K562 (cell line): ENCODE measurements at regions not wholly inside any gene's neighbourhood (a gene's known extent, or its start where the extent isn't known, plus 50 kb on each side); places are given as distances from the start of the nearest gene placed in this dataset.

Experiments used
- ATAC-seq: fragments of 200-7000 bp; cut with Tn5 transposase; 3 replicates; pipeline ENCODE4 v1.9.1; 2020; ENCODE audit warnings: moderate library complexity
- BruUV-seq: library from RNA; stranded (reverse); fragments of 400-500 nt; replicated peaks from 2 replicates; lab custom pipeline; 2021; lab: Mats Ljungman, UMichigan
- CTCF ChIA-PET: fragments of 300-600 bp; formaldehyde crosslinking; extraction: SDS; loops from one replicate; lab custom pipeline; 2021; ENCODE audit warnings: low intra/inter-chr PET ratio; lab: Yijun Ruan, JAX
- POLR2A ChIA-PET: fragments of 300-600, 350-650 bp; sonication (Branson Sonifier 250); formaldehyde crosslinking; extraction: SDS; loops from one replicate; lab custom pipeline; 2021; ENCODE audit warnings: antibody characterized with exemption, inconsistent platforms; lab: Yijun Ruan, JAX
- DNase-seq, 4 experiments: peaks; one replicate each; pipeline versions ENCODE4 v3.0.0 to v3.0.0-alpha.2; 2011 to 2018; ENCODE audit warnings: low spot score in 3 of 4, mixed read lengths in 3 of 4; ENCODE audit errors: extremely low read depth in 1 of 4
- FAIRE-seq: peaks from 2 replicates; lab custom pipeline; 2011; peaks lifted over from hg19 to GRCh38; lab: Jason Lieb, UNC
- H2AFZ ChIP-seq: 2 replicates; pipeline ENCODE4 v1.6.0; 2011; ENCODE audit warnings: low read depth, low read length, control low read depth, inconsistent platforms
- H3K27ac ChIP-seq: fragments of 200-600 bp; 3 replicates; pipeline ENCODE4 v1.8.0; 2011; ENCODE audit warnings: low read depth, mild to moderate bottlenecking, control low read depth, inconsistent platforms, low read length, moderate library complexity, mixed read lengths; ENCODE audit errors: extremely low read depth
- H3K27me3 ChIP-seq, 2 experiments: fragments of 300-600 bp in 1 of 2; 2 replicates in 1 of 2; 3 replicates in 1 of 2; pipeline versions ENCODE4 v1.6.0 to v1.8.0; 2011; ENCODE audit warnings: inconsistent platforms in 2 of 2, low read length in 2 of 2, mild to moderate bottlenecking in 1 of 2, mixed read lengths in 1 of 2, moderate library complexity in 1 of 2; ENCODE audit not compliant: control insufficient read depth in 2 of 2, insufficient read depth in 2 of 2
- H3K36me3 ChIP-seq: fragments of 300-600 bp; 3 replicates; pipeline ENCODE4 v1.8.0; 2011; ENCODE audit warnings: mild to moderate bottlenecking, low read length, inconsistent platforms; ENCODE audit not compliant: control insufficient read depth, insufficient read depth
- H3K4me1 ChIP-seq, 2 experiments: fragments of 200-600 bp in 1 of 2; replicated peaks in 1 of 2; 2 replicates in 1 of 2; 3 replicates in 1 of 2; pipeline versions ENCODE4 v1.5.1 to v1.8.0; 2011; ENCODE audit warnings: inconsistent platforms in 2 of 2, low read length in 2 of 2, mild to moderate bottlenecking in 1 of 2, mixed read lengths in 1 of 2, moderate library complexity in 1 of 2; ENCODE audit not compliant: control insufficient read depth in 2 of 2, insufficient read depth in 2 of 2
- H3K4me2 ChIP-seq: 2 replicates; pipeline ENCODE4 v1.6.1; 2011; ENCODE audit warnings: low read length, control low read depth, inconsistent platforms, mixed read lengths; ENCODE audit not compliant: insufficient read depth
- H3K4me3 ChIP-seq: fragments of 200-600 bp; sonication (generic), shearing (Covaris generic); 2 replicates; pipeline ENCODE4 v1.5.1; 2016; ENCODE audit warnings: control low read depth, inconsistent platforms
- H3K79me2 ChIP-seq: fragments of 200-600 bp; 3 replicates; pipeline ENCODE4 v1.8.0; 2011; ENCODE audit warnings: low read length, inconsistent platforms; ENCODE audit not compliant: control insufficient read depth, insufficient read depth
- H3K9ac ChIP-seq, 2 experiments: 2 replicates each; pipeline versions ENCODE4 v1.6.0 to v1.6.1; 2011; ENCODE audit warnings: low read depth in 2 of 2, low read length in 2 of 2, control low read depth in 1 of 2, inconsistent platforms in 1 of 2, mild to moderate bottlenecking in 1 of 2, mixed read lengths in 1 of 2; ENCODE audit not compliant: insufficient read depth in 1 of 2
- H3K9me1 ChIP-seq: one replicate; pipeline ENCODE4 v1.6.0; 2011; ENCODE audit warnings: inconsistent platforms, mild to moderate bottlenecking, low read length, moderate library complexity; ENCODE audit not compliant: control insufficient read depth, insufficient read depth
- H3K9me3 ChIP-seq: replicated peaks from 2 replicates; pipeline ENCODE4 v1.5.1; 2011; ENCODE audit warnings: low read depth, low read length, inconsistent platforms; ENCODE audit not compliant: control insufficient read depth, insufficient read depth
- H4K20me1 ChIP-seq: replicated peaks from 2 replicates; pipeline ENCODE4 v1.6.1; 2011; ENCODE audit warnings: low read length, inconsistent platforms, mixed read lengths; ENCODE audit not compliant: control insufficient read depth, insufficient read depth
- KLF16 ChIP-seq: IDR thresholded peaks from 2 replicates; pipeline ENCODE4 v1.6.1; 2016; ENCODE audit warnings: antibody characterized with exemption
- MAFF ChIP-seq: IDR thresholded peaks from 2 replicates; pipeline ENCODE4 v1.6.1; 2012; ENCODE audit warnings: low read length, improper control_type of control experiment
- RBM25 ChIP-seq: fragments of 200-400 bp; formaldehyde crosslinking; IDR thresholded peaks from 2 replicates; pipeline ENCODE4 v1.6.1; 2018; ENCODE audit warnings: low read length, low read depth, moderate library complexity; ENCODE audit not compliant: severe bottlenecking
- SMAD2 ChIP-seq: fragments of 150-350 bp; IDR thresholded peaks from 2 replicates; pipeline ENCODE4 v1.6.1; 2014; ENCODE audit warnings: low read depth, mild to moderate bottlenecking, low read length
- THRAP3 ChIP-seq: fragments of 450-650 bp; IDR thresholded peaks from 2 replicates; pipeline ENCODE4 v1.6.1; 2016; ENCODE audit warnings: mild to moderate bottlenecking, inconsistent platforms, borderline replicate concordance
- ZNF146 ChIP-seq: IDR thresholded peaks from one replicate; pipeline ENCODE4 v1.6.1; 2018; ENCODE audit warnings: missing compliant biosample characterization; ENCODE audit not compliant: unreplicated experiment
- ZNF311 ChIP-seq: fragments of 250-450 bp; sonication (Bioruptor Pico); IDR thresholded peaks from 2 replicates; pipeline ENCODE4 v1.4.0; 2020; ENCODE audit warnings: mild to moderate bottlenecking, moderate library complexity
- ZNF347 ChIP-seq: fragments of 450-650 bp; formaldehyde crosslinking; IDR thresholded peaks from 2 replicates; pipeline ENCODE4 v1.4.0; 2020; ENCODE audit warnings: low read depth, mild to moderate bottlenecking, moderate library complexity
- ZNF583 ChIP-seq: fragments of 250-450 bp; sonication (Bioruptor Pico); IDR thresholded peaks from 2 replicates; pipeline ENCODE4 v1.4.0; 2020
- ZSCAN29 ChIP-seq: fragments of 450-650 bp; IDR thresholded peaks from 2 replicates; pipeline ENCODE4 v1.6.1; 2017
- WGBS: fragments of 100-300 bp; shearing (Covaris generic); methylation state at CpG from one replicate; pipeline ENCODE4 v1.1.6; 2016; ENCODE audit warnings: low coverage, mixed read lengths; ENCODE audit not compliant: insufficient coverage; ENCODE audit errors: missing lambda C conversion rate; 5-methylcytosine and 5-hydroxymethylcytosine counted together
- in situ Hi-C: fragments of 300-500 bp; cut with MboI; formaldehyde crosslinking; loops from 4 replicates; pipeline ENCODE4 v1.15.0; 2018; ENCODE audit warnings: inconsistent platforms, mixed read lengths
- intact Hi-C: fragments of 100-400 bp; cut with micrococcal nuclease; formaldehyde crosslinking; loops from 2 replicates; pipeline ENCODE4 v1.14.2; 2022
- TF ChIP-seq, protein P1 (sequence below): fragments of 450-650 bp; IDR thresholded peaks from 2 replicates; pipeline ENCODE4 v1.6.1; 2016; ENCODE audit warnings: borderline replicate concordance
- TF ChIP-seq, protein P2 (sequence below): fragments of 450-650 bp; IDR thresholded peaks from 2 replicates; pipeline ENCODE4 v1.6.1; 2016; ENCODE audit warnings: low read depth, mild to moderate bottlenecking, moderate library complexity

DNA sequence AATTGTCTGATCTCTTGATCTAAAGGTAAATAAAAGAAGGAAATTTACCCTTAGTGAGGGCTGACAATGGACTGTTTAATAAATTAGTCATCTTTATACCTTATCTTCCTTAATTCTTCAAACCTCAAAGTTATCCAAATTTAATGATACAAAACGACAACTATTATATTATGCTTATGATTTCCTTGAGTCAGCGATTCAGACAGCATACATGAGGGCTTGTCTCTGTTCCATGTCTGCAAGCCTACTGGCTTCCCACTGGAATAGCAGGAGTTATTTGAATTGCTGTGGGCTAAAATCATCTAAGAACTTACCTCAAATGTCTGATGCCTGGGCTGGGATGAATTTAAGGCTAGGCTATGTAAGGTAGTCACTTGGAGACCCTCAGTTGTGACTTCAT is 197.2 kb upstream of the MDGA2 start:
- ChIA-PET CTCF (no interaction called here), POLR2A (no interaction called here)
- no peaks in the 10 kb centered on the region for H3K27me3 ChIP-seq
- H3K79me2 ChIP-seq, result no peaks in the 10 kb centered on the region
- no peak overlapping the region for H3K4me2 ChIP-seq
- DNase-seq, result no peak
- intact Hi-C loops, result no loop called here
- no TSS peak for BruUV-seq
- no peak overlapping the region for H3K4me3 ChIP-seq
- H3K9ac ChIP-seq, result no peak overlapping the region
- no peaks in the 10 kb centered on the region for H3K9me3 ChIP-seq
- TF ChIP-seq, protein P1, sequence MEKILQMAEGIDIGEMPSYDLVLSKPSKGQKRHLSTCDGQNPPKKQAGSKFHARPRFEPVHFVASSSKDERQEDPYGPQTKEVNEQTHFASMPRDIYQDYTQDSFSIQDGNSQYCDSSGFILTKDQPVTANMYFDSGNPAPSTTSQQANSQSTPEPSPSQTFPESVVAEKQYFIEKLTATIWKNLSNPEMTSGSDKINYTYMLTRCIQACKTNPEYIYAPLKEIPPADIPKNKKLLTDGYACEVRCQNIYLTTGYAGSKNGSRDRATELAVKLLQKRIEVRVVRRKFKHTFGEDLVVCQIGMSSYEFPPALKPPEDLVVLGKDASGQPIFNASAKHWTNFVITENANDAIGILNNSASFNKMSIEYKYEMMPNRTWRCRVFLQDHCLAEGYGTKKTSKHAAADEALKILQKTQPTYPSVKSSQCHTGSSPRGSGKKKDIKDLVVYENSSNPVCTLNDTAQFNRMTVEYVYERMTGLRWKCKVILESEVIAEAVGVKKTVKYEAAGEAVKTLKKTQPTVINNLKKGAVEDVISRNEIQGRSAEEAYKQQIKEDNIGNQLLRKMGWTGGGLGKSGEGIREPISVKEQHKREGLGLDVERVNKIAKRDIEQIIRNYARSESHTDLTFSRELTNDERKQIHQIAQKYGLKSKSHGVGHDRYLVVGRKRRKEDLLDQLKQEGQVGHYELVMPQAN, result no peak
- TF ChIP-seq MAFF (no peak), RBM25 (no peak), ZNF583 (CRISPR knock-in tag) (no peak), ZNF311 (CRISPR knock-in tag) (no peak), ZNF146 (CRISPR knock-in tag) (no peak), KLF16 (no peak), ZNF347 (CRISPR knock-in tag) (no peak), ZSCAN29 (no peak), THRAP3 (no peak), SMAD2 (no peak)
- TF ChIP-seq, protein P2, sequence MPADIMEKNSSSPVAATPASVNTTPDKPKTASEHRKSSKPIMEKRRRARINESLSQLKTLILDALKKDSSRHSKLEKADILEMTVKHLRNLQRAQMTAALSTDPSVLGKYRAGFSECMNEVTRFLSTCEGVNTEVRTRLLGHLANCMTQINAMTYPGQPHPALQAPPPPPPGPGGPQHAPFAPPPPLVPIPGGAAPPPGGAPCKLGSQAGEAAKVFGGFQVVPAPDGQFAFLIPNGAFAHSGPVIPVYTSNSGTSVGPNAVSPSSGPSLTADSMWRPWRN, result no peak
- no peak overlapping the region for H3K27ac ChIP-seq
- H3K4me1 ChIP-seq, result no peaks in the 10 kb centered on the region
- WGBS, result 8% methylated on average over 2 of the region's 2 CpGs
- no peak for FAIRE-seq
- in situ Hi-C loops, result no loop called here
- no peaks in the 10 kb centered on the region for H4K20me1 ChIP-seq
- no peak overlapping the region for H2AFZ ChIP-seq
- no peaks in the 10 kb centered on the region for H3K9me1 ChIP-seq
- ATAC-seq, result no peak
- H3K36me3 ChIP-seq, result no peaks in the 10 kb centered on the region
